Fibroblast of skin of abdomen (primary cell): ENCODE measurements at regions not wholly inside any gene's neighbourhood (a gene's known extent, or its start where the extent isn't known, plus 50 kb on each side); places are given as distances from the start of the nearest gene placed in this dataset.
A peak's percentile ranks its signal among the peaks of the same experiment; 100 is the strongest.
"Not testable (repeated sequence)": the region's sequence is repeated elsewhere in the genome, so short reads cannot be mapped to it uniquely, and the experiment has no call there.

ENCODE experiments used
- DNase-seq: peaks from one replicate; pipeline ENCODE4 v3.0.0-alpha.2; 2013

DNA sequence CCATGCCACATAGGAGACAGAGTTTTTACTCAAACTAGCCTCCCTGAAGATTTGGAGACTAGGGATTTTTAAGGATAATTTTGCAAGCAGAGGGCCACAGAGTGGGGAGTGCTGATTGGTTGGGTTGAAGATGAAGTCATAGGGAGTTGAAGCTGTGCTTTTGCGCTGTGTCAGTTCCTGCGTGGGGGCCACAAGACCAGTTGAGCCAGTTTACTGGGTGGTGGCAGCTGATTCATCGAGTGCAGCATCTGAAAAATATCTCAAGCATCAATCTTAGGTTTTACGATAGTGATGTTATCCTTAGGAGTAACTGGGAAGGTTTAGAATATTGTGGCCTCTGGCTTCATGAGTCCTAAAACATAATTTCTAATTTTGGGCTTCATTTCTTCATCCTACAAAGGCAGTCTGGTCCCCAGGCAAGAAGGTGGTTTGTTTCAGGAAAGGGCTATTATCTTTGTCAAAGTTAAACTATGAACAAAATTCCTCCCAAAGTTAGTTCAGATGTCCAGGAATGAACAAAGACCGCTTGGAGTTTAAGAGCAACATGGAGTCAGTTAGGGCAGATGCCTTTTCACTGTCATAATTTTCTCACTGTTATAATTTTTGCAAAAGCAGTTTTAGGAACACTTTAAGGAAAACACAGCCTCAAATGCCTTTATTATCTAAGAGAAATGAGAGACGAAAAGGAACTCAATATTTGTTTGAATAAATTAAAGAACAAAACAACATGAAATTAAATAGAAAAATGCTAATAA, 960.8 kb upstream of the PRKX start:
- DNase-seq: no peak

DNA sequence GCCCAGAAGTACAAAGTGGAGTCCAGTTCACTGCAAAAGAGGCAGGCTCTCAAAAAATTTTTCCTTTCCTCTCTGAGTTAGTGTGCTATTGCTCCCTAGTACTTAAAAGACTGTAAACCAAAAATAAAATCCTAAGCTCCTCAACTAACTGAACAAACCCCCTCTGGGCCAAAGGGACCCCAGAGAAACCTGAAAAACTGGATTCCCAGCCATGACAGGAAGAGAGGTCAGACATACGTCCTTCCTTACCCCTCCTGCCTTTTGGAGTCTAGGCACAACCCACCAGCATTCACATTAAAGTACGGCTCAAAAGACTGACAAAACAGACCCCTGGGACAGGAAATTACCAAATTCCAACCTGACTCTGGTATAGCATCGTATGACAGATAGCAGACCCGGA, 957.9 kb upstream of the PRKX start:
- DNase-seq: no peak

DNA sequence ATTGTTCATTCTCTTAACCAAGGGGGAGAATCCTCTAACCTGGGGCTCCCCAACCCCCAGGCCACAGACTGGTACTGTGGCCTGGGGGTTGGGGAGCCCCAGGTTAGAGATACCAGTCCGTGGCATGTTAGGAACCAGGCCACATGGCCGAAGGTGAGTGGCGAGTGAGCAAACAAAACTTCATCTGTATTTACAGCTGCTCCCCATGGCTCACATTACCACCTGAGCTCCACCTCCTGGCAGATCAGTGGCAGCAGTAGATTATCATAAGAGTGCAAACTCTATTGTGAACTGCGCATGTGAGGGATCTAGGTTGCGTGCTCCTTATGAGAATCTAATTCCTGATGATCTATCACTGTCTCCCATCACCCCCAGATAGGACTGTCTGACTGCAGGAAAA, 957.2 kb upstream of the PRKX start:
- no peak for DNase-seq

DNA sequence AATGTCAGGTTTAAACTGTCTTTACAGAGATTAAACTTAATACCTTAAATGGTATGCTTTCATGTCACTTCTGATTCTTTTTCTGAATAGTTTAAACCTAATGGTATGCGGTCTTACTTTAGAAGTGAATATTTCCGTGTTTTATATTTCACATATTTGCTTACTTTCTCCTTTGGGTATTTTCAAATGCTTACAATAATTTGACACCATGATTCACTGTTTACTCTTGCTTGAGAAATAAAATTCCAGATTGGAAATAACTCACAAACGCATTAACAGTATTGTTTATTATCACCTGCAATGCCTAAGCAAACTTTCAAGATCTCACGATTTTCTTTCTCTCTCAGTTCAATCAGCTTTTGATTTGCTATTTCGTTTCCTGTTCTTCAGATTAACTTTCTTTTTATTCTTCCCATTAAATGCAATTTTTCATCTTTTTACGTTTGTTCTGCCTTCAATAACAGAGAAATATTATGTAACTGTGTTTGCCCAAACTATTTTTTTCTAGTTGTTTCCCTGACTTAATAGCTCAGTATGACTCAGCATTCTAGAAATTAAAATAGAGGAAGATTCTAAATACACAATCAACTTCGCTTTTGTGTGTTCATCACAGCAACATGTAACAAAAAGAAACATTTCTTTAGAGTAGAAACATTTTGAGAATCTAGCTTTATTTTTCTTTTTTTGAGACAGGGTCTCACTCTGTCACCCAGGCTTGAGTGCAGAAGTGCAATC, 955.5 kb upstream of the PRKX start:
- DNase-seq: no peak

DNA sequence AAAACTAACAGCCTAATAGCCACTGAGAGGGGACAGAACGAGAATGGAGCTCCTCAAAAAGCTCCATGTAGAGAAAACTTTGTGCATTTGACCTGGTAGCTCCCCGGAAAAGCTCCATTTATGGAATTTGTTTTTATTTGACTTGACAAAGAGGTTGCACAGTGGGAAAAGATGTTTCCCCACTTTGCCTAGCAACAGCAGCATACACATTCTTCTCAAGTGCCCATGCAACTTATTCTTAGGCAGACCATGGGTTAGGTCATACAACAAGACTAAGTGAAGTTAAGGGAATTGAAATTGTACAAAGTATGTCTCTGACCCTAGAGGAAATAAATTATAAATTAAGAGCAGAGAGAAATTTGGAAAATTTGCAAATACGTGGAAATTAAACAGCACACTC, 949.6 kb upstream of the PRKX start:
- DNase-seq: no peak

DNA sequence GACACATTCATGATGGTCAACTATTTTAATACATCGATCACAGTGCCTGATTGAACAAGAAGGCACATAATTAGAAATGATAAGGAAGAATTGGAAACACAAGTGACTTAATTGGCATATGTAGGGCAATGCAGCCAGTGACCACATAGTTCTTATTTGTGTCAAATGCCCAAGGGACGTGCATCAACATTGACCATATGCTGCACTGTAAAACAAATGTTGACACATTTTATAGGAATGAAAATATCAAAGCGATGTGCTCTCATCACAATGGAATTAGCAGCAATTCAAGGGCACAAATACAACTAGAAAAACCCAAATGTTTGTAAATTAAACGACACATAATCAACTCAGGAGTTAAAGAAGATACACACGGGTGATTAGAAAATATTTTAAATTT, 948.3 kb upstream of the PRKX start:
- no peak for DNase-seq

DNA sequence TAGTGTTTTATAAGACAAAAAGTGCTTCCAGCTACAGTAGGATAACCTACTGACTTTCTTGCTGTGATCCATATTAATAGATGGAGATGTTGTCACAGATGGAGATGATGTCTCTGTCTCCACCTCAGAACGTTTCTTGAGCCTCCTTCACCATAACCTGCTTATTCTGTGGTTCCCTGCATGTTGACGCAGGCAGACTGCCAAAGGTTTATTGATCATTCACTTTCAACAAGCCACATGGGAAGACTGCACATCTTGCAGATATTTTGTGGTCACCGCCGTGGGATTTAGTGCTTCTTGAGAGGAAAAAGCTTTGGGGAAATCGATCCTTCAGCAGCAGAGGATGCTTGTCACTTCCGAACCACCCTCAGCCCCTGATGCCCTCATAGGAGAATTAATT, 943.0 kb upstream of the PRKX start:
- no peak for DNase-seq

DNA sequence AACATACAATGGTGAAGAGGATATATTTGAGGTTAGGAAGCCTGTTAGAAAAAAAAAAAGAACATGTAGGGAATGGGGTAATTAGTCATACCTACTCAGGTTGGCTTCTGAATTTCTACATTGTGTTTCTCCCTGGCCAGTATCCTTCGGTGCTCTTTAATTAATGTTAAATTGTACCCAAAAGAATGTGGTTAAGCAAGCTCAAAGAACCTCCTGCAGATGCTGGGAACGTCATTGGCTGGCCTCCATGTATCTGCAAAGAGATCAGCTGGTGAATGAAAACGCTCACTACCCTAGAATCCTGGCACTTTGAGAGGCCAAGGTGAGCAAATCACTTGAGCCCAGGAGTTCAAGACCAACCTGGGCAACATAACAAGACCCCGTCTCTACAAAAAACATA, 942.3 kb upstream of the PRKX start:
- no peak for DNase-seq

DNA sequence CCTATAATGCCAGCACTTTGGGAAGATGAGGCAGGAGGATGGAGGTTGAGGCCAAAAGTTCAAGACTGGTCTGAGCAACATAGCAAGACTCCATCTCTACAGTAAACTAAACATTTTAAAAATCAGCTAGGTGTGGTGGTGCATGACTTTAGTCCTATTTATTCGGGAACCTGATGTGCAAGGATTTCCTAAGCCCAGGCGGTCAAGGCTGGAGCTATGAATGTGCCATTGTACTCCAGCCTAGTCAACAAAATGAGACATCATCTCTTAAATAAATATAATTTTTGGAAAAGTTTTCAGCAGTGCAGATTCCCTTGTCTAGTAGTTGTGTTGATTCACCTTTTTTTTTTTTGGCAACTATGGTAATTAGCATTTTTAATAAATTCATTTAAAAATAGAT, 928.7 kb upstream of the PRKX start:
- DNase-seq: no peak

DNA sequence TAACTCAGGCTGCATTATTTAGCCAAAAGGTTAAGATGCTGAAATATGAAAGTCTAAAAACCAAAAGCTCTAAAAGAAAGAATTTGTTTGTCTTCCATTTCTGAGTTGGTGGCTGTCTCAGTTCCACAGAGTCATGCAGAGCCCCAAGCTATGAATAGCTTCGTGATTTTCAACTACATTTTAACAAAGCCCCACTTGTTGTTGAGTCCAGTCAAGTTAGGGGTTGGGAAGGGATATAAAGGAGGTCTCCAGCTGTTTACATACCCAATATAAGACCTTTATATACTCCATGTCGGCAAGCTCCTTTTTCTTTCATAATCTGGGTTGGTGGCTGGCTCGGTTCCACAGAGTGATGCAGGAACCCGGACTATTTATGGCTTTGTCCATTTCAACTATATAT, 924.6 kb upstream of the PRKX start:
- no peak for DNase-seq

DNA sequence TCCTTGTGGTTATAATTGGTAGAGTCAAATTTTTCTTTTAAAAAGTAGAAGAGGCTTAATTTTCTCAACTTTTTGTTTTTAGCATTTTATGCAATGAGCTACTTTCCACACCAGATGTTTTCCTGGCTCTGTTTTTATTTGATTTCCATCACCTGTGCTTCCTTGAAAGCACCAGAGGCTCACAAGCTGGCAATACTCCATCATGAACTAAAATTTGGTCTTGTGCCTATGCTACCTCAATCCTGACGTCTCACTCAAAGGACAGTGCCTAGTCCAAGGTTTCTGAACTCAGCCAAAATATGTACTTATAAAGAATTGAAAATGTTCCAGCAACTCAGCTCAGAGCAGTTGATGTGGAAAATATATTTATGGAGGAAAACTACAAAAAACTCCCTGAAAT, 914.0 kb upstream of the PRKX start:
- no peak for DNase-seq

DNA sequence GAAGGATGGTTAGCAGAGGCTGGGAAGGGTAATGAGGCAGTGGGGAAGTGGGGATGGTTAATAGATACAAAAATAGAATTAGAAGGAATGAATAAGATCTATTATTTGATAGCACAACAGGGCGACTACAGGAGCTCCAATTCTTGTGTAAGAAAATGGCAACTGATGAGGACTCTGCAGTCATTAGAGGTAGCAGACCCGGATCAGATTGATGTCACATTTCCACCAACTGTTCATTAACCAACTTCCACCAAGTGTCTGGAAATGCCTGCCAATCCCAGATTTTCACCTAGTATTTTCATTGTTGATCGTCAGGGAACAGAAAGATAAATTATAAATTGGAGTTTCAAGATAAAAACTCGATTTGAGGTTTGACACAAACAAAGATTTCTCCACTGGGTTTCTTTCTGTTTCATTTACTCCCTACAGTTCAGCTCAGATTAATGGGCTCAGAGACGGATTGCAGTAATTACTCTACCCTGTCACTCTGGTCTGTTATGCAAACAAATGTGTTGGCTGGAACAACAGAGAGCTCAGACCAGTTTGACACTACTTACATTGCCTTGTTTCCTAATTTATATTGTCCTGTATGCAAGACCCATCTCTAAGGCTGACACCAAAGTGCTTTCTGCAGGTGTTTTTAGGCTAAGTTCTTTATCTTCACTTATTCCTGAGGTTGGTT, 909.2 kb upstream of the PRKX start:
- no peak for DNase-seq

DNA sequence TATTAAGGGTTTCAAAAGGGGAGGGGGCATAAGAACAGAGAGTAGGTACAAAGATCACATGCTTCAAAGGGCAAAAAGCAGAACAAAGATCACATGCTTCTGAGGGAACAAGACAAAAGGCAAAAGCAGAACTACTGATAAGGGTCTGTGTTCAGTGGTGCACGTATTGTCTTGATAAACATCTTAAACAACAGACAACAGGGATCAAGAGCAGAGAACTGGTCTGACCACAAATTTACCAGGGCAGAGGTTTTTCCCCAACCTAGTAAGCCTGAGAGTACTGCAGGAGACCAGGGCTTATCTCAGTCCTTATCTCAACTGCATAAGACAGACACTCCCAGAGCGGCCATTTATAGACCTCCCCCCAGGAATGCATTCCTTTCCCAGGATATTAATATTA, 900.2 kb upstream of the PRKX start:
- DNase-seq: not testable (repeated sequence)

DNA sequence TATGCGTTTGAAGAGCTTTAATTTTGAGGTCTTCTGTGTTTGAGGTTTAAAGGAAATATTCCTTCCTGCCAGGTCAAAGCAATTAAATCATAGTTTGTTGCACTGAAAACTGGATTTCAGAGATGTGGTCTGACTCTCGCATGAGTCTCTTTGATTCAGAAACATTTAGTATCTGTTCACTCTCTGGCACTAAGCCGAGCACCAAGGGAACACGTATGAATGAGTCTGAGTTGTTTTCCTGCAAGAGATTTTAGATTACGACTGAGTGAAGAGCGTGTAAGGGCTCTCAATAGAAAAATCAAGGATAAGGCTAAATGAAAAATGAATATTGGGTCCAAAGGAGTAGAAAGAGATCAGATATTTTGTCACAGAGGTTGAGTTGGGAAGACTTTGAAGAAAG, 875.4 kb upstream of the PRKX start:
- peak; percentile 4 for DNase-seq

DNA sequence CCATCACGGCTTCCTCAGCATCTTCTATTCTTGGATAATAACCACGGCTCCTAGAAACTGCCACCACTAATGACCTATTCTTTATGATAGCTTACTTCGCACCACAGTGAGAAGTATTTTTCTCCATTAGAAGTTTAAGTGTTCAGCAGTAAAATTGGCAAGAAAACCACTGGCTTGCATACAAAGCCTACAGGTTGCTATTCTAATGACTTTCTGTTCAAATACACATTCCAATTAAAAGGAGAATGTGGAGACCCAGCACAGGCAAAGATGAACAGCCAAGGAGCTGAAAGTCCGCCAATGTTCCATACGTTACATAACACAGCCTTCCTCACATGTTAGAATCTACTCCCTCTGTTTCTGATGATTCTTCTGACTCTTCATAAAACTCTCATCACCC, 875.0 kb upstream of the PRKX start:
- DNase-seq: no peak

DNA sequence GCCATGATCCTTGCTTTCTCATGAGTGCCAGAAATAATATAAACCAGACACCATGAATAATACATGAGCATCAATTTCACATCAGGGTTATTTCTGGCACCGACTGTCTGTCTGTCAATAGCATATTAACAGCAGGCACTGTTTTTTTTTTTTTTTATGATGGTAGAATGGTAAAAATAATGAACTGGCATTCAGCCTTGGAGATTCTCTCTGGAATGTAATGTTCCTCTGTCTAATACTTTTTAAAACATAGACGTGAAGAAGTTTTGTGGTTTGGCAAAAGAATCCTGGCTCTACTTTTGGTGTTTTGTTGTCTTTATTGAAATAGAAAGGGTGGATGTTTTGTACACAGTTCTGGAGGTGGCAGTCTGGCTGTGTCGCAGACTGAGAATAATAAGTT, 874.6 kb upstream of the PRKX start:
- DNase-seq: no peak

DNA sequence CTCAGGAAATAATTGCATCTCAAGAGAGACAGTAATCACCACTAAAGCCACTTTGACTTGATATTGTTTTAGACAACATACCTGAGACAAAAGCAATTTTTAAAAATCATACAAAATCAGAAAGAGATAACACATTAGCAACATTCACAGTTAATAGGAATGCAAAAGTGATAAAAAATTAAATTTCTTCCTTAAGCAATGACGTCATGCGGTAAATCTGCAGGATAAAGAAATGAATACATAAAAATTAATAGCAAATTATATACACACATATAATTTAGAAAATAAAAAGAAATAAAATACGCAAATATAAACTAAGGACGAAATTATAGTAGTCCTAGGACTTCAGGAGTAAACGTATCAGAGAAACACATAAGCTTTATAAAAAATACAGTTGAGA, 866.5 kb upstream of the PRKX start:
- no peak for DNase-seq

DNA sequence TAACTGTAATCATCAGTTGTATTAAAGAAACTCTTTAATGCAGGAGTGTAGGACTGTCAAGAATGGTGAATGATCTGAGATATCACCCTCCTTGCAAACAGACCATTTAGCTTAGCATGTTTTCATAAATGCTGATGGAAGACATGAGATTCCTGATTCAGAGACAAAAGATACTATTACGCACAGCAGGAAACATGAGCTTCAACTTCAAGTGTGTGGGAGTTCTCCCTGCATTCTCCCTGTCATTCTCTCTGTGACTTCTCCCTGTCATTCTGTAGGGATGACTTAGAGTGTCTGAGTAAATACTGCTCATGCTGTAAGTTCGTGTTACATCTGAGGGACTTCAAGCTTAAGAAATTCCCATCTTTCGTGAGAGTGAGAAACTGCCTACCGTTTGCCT, 866.0 kb upstream of the PRKX start:
- no peak for DNase-seq

DNA sequence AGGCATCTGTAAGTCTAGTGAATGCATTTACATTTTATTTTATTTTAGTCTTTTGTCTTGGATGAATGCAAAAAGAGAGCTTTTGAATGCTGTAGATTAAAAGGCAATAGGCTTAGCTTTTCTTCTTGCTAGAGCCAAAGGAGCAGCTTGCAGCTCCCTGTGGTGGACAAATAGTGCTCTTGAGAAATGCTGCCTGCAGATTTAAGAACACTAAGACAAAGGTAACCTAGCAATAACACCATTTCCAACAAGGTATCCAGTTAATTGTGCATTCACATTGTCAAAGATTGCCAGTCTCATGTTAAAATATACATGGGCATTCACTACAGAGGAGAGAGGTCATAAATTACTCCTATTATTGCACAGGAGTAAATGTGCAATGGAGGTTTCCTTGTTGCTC, 859.2 kb upstream of the PRKX start:
- no peak for DNase-seq

DNA sequence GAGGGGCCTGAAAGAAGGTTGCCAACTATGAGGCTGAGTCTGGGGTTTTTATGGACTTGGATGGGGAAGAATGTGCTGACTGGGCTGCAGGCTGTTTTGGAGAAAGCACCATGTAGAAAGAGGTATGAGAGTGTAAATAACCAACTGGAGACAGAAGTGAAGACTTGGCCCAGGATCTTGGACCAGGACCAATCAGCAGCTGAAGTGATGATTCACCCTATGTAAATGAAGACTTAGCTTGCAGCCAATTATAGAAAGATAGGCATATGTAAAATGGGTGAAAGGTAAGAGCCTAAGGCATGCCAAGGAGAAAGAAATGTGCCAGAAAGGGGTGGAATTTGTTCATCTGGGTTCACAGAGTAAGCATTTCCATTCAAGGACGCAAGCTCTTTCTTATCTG, 856.7 kb upstream of the PRKX start:
- DNase-seq: no peak

DNA sequence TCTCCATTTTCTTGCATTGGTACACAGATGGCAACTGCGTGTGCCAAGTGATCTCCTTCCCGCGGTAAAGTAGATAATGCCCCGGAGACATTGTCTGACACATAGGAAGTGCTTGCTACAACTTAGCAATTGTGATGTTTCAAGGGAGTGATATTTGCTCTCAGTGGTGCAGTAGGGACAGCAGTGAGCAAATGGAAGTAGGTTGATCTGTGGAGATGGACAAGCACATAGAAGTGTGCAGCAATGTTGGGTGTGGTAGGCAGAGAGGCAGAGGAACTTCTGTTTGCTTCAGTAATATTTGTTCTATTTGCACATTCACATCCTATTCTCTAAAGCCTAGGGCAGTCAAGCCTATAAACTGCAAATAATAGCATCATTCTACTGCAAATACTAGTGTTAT, 846.7 kb upstream of the PRKX start:
- no peak for DNase-seq

DNA sequence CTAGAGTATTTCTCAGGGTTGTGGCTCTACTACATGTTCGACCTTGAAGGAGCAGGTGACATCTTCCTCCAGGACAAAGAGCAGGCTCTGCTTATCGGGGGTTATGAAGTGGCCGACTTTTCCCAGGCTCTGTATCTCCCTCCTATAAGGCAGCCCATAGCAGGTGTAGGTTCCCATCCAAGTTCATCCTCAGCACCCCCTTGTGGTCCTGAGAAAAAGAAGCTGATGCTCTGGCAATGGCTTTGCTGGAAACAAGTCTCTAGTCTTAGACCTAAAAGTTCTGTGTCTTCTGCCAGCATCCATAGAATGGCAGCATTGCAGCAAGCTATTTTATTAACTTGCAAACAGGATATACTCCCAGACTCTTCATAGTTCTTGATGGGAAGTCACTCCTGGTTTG, 836.6 kb upstream of the PRKX start:
- DNase-seq: no peak

DNA sequence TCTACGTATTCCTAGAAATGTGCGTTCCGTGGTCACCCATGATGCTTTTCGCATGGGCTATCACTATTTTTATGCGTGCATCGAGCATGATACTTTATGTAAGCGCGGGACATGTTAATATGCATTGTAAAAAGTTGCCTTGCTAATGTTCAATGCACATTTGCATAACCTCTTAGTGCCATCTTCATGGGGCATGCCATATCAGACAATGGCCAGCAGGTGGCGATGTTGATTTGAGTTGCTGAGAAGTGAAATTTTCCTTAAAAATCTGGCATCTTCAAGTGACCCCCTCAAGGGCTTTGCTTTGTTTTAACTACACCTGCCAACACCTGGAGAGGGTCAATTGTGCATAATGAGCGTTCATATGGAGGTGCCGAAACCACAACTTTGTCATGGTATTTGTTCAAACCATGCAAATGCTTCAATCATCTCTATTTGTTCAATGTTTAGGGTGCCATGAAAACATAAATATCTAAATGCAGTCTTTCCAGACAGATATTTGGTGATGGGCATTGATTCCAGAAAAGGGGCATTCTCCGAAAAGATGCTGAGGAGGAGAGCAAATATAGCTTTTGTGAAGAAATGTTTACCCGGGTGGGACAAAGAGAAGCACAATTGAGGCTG, 833.9 kb upstream of the PRKX start:
- DNase-seq: peak; percentile 14

DNA sequence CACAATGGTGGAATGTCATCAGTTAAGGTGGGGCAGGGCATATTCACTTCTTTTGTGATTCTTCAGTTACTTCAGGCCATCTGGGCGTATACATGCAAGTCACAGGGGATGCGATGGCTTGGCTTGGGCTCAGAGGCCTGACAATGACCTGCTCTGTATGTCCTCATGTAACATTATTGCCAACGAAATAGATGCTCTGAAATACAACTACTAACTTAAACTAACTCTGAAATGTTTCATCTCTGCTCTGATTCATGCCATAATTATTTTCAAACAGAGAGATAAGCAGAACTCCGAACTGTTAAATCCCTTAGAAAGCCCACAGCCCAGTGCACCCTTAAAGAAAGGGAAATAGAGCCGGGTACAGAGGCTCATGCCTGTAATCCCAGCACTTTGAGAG, 832.7 kb upstream of the PRKX start:
- not testable (repeated sequence) for DNase-seq
